SK-N-SH (cell line): ENCODE measurements at regions not wholly inside any gene's neighbourhood (a gene's known extent, or its start where the extent isn't known, plus 50 kb on each side); places are given as distances from the start of the nearest gene placed in this dataset.

Experiments
- CTCF ChIA-PET: fragments of 300-600, 350-600 bp; formaldehyde crosslinking; extraction: SDS; loops from one replicate; lab custom pipeline; 2021; lab: Yijun Ruan, JAX
- POLR2A ChIA-PET: fragments of 350-600 bp; sonication (Branson Sonifier 250); formaldehyde crosslinking; extraction: SDS; loops from one replicate; lab custom pipeline; 2020; ENCODE audit warnings: antibody characterized with exemption, inconsistent platforms; lab: Yijun Ruan, JAX
- DNase-seq: peaks from one replicate; pipeline ENCODE4 v3.0.0; 2012
- H2AFZ ChIP-seq: fragments of 200-600 bp; sonication (generic); 2 replicates; pipeline ENCODE4 v1.8.1; 2016; ENCODE audit warnings: antibody characterized with exemption, mild to moderate bottlenecking, low read depth
- H3F3A ChIP-seq: fragments of 200-600 bp; sonication (generic); replicated peaks from 2 replicates; pipeline ENCODE3; 2016; ENCODE audit warnings: antibody characterized with exemption, mild to moderate bottlenecking; ENCODE audit not compliant: insufficient read depth
- H3K27ac ChIP-seq, 2 experiments: fragments of 200-500 bp in 1 of 2; fragments of 200-600 bp in 1 of 2; sonication (Bioruptor generic) in 1 of 2; sonication (generic), shearing (Covaris generic) in 1 of 2; 2 replicates each; pipeline versions ENCODE4 v1.5.1 to v1.6.1; 2014 to 2016; ENCODE audit warnings: low read depth in 2 of 2, inconsistent platforms in 1 of 2, low read length in 1 of 2, mild to moderate bottlenecking in 1 of 2, mixed read lengths in 1 of 2
- H3K27me3 ChIP-seq: fragments of 200-600 bp; sonication (generic), shearing (Covaris generic); 2 replicates; pipeline ENCODE4 v1.6.1; 2016; ENCODE audit warnings: mixed run types; ENCODE audit not compliant: insufficient read depth
- H3K36me3 ChIP-seq, 2 experiments: fragments of 200-500 bp in 1 of 2; fragments of 200-600 bp in 1 of 2; sonication (Bioruptor generic) in 1 of 2; sonication (generic) in 1 of 2; replicated peaks in 1 of 2; 2 replicates each; pipeline versions ENCODE3 to v1.5.1; 2014 to 2016; ENCODE audit warnings: low read length in 1 of 2, mild to moderate bottlenecking in 1 of 2; ENCODE audit not compliant: insufficient read depth in 2 of 2, control insufficient read depth in 1 of 2
- H3K4me1 ChIP-seq, 2 experiments: fragments of 200-500 bp in 1 of 2; fragments of 200-600 bp in 1 of 2; sonication (Bioruptor generic) in 1 of 2; sonication (generic), shearing (Covaris generic) in 1 of 2; 2 replicates each; pipeline versions ENCODE4 v1.5.1 to v1.6.1; 2014 to 2016; ENCODE audit warnings: low read depth in 1 of 2, low read length in 1 of 2, mixed run types in 1 of 2; ENCODE audit not compliant: insufficient read depth in 2 of 2, control insufficient read depth in 1 of 2
- H3K4me2 ChIP-seq: fragments of 200-600 bp; sonication (generic), shearing (Covaris generic); 2 replicates; pipeline ENCODE4 v1.6.1; 2017; ENCODE audit warnings: mixed run types
- H3K4me3 ChIP-seq, 2 experiments: fragments of 200-500 bp in 1 of 2; fragments of 200-600 bp in 1 of 2; sonication (Bioruptor generic) in 1 of 2; sonication (generic), shearing (Covaris generic) in 1 of 2; 2 replicates each; pipeline versions ENCODE4 v1.5.1 to v1.8.1; 2014 to 2016; ENCODE audit warnings: low read depth in 2 of 2, inconsistent platforms in 1 of 2, low read length in 1 of 2, mild to moderate bottlenecking in 1 of 2, mixed read lengths in 1 of 2, moderate library complexity in 1 of 2
- H3K79me2 ChIP-seq: fragments of 200-600 bp; sonication (generic); 2 replicates; pipeline ENCODE4 v1.8.1; 2017; ENCODE audit warnings: mild to moderate bottlenecking; ENCODE audit not compliant: insufficient read depth
- H3K9ac ChIP-seq: fragments of 200-600 bp; sonication (generic); 2 replicates; pipeline ENCODE4 v1.6.1; 2017; ENCODE audit warnings: mixed run types
- H3K9me2 ChIP-seq: fragments of 200-600 bp; sonication (generic); 2 replicates; pipeline ENCODE4 v1.6.1; 2017; ENCODE audit warnings: mixed run types
- H3K9me3 ChIP-seq: fragments of 200-600 bp; sonication (generic); 2 replicates; pipeline ENCODE4 v1.6.1; 2017; ENCODE audit warnings: mixed run types, mild to moderate bottlenecking, moderate library complexity
- H4K20me1 ChIP-seq: fragments of 200-600 bp; sonication (generic); 2 replicates; pipeline ENCODE4 v1.6.1; 2017; ENCODE audit warnings: mild to moderate bottlenecking, mixed run types; ENCODE audit not compliant: insufficient read depth
- CHD2 ChIP-seq: fragments of 150-350 bp; IDR thresholded peaks from 2 replicates; pipeline ENCODE4 v1.6.1; 2018; ENCODE audit warnings: low read length; ENCODE audit not compliant: partially characterized antibody
- FOSL2 ChIP-seq: IDR thresholded peaks from 2 replicates; pipeline ENCODE4 v1.4.0; 2012; ENCODE audit warnings: low read depth, mild to moderate bottlenecking, moderate library complexity, borderline replicate concordance
- FOXJ3 ChIP-seq: sonication (generic); formaldehyde crosslinking; IDR thresholded peaks from 2 replicates; pipeline ENCODE4 v1.5.1; 2020; ENCODE audit warnings: mild to moderate bottlenecking, missing genetic modification reagents
- FOXM1 ChIP-seq: IDR thresholded peaks from 2 replicates; pipeline ENCODE4 v1.4.0; 2012; ENCODE audit warnings: low read depth, mild to moderate bottlenecking
- GATA2 ChIP-seq: sonication (generic); formaldehyde crosslinking; IDR thresholded peaks from 2 replicates; pipeline ENCODE4 v1.5.0; 2020; ENCODE audit warnings: mild to moderate bottlenecking, missing genetic modification reagents
- JUND ChIP-seq: IDR thresholded peaks from 2 replicates; pipeline ENCODE4 v1.4.0; 2012
- MXI1 ChIP-seq: IDR thresholded peaks from 2 replicates; pipeline ENCODE4 v1.6.1; 2012; ENCODE audit warnings: mild to moderate bottlenecking, low read depth, low read length, improper control_type of control experiment
- NFIC ChIP-seq: IDR thresholded peaks from 2 replicates; pipeline ENCODE4 v1.4.0; 2012; ENCODE audit warnings: borderline replicate concordance
- PBX3 ChIP-seq: IDR thresholded peaks from 2 replicates; pipeline ENCODE4; 2012
- RFX5 ChIP-seq: IDR thresholded peaks from 2 replicates; pipeline ENCODE4 v1.6.1; 2012; ENCODE audit warnings: mild to moderate bottlenecking, improper control_type of control experiment, low read length
- RXRA ChIP-seq: IDR thresholded peaks from 2 replicates; pipeline ENCODE4 v1.4.0; 2012; ENCODE audit warnings: low read depth, mild to moderate bottlenecking, borderline replicate concordance
- SIN3A ChIP-seq: IDR thresholded peaks from 2 replicates; pipeline ENCODE4 v1.6.1; 2012; ENCODE audit warnings: low read depth, mild to moderate bottlenecking, low read length, moderate library complexity, borderline replicate concordance
- SMC3 ChIP-seq: IDR thresholded peaks from 2 replicates; pipeline ENCODE4 v1.6.1; 2012; ENCODE audit warnings: low read depth, low read length, improper control_type of control experiment
- TAF1 ChIP-seq: IDR thresholded peaks from 2 replicates; pipeline ENCODE4 v1.6.1; 2012; ENCODE audit warnings: low read depth, mild to moderate bottlenecking, low read length, moderate library complexity, borderline replicate concordance
- TEAD4 ChIP-seq: IDR thresholded peaks from 2 replicates; pipeline ENCODE4 v1.4.0; 2012; ENCODE audit warnings: mild to moderate bottlenecking, borderline replicate concordance; ENCODE audit not compliant: insufficient read depth
- USF2 ChIP-seq: fragments of 150-350 bp; IDR thresholded peaks from 2 replicates; pipeline ENCODE4 v1.6.1; 2017; ENCODE audit warnings: antibody characterized with exemption, low read length, low read depth, borderline replicate concordance
- YY1 ChIP-seq: IDR thresholded peaks from 2 replicates; pipeline ENCODE4 v1.4.0; 2012; ENCODE audit warnings: low read depth, mild to moderate bottlenecking
- ZBTB33 ChIP-seq: IDR thresholded peaks from 2 replicates; pipeline ENCODE4 v1.4.0; 2012; ENCODE audit warnings: low read depth, borderline replicate concordance
- WGBS: methylation state at CpG from one replicate; pipeline ENCODE4 v1.1.6; 2017; ENCODE audit warnings: low lambda C conversion rate; 5-methylcytosine and 5-hydroxymethylcytosine counted together
- TF ChIP-seq, protein P1 (sequence below): IDR thresholded peaks from 2 replicates; pipeline ENCODE4 v1.4.0; 2012; ENCODE audit warnings: low read depth
- TF ChIP-seq, protein P2 (sequence below): fragments of 150-350 bp; IDR thresholded peaks from 2 replicates; pipeline ENCODE4 v1.6.1; 2016; ENCODE audit warnings: mild to moderate bottlenecking, low read depth, low read length

DNA sequence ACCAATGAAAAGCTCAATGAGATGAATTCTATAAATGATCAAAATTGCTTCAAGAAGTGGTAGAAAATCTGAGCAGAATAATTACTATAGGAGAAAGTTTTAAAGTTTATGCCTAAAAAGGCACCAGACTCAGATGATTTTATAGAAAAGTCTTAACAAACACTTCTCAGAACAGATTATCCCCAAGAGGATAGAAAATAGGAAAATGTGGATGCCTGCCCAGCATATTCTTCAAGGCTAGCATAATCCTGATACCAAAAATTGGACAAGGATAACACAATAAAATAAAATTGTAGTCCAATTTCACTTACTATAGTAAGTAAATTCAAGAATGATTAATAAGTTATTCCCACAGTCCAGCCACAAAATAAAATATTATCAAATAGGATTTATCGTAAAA is 397.0 kb downstream of the NR2F1-AS1 start:
- TF ChIP-seq YY1 (no peak), MXI1 (no peak), TEAD4 (no peak), JUND (no peak), PBX3 (no peak), SMC3 (no peak), NFIC (no peak), CHD2 (no peak), ZBTB33 (no peak), RXRA (no peak), USF2 (no peak)
- TF ChIP-seq, protein P1, sequence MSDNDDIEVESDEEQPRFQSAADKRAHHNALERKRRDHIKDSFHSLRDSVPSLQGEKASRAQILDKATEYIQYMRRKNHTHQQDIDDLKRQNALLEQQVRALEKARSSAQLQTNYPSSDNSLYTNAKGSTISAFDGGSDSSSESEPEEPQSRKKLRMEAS, result no peak
- Histone ChIP-seq H3K9me3 (peaks cover 6% of the 10 kb centered on the region; the same call in 1 of the 2 replicates), H3K79me2 (no peaks in the 10 kb centered on the region), H3K4me2 (no peak overlapping the region), H3K9ac (no peak overlapping the region), H2AFZ (no peak overlapping the region), H3K27ac (no peak overlapping the region), H3K4me3 (no peak overlapping the region), H3K36me3 (peaks cover 0 to 3% of the 10 kb centered on the region in 2 experiments), H3K9me2 (no peaks in the 10 kb centered on the region), H4K20me1 (no peaks in the 10 kb centered on the region), H3F3A (peaks cover 20% of the 10 kb centered on the region), H3K4me1 (peaks cover 0 to under 1% of the 10 kb centered on the region in 2 experiments; a peak in 1 of 4 replicates), H3K27me3 (no peaks in the 10 kb centered on the region)
- POLR2A ChIA-PET, result no interaction called here
- no peak for DNase-seq
- WGBS, result 100% methylated on average over 1 of the region's 1 CpG
- CTCF ChIA-PET, result no interaction called here

GRCh38 chr5:93179466-93179865 is 401.6 kb downstream of the NR2F1-AS1 start:
- H3K9me2 ChIP-seq, result no peaks in the 10 kb centered on the region
- H3K79me2 ChIP-seq, result no peaks in the 10 kb centered on the region
- 55% methylated on average over 1 of the region's 1 CpG for WGBS
- no peak overlapping the region for H3K9ac ChIP-seq
- no peak overlapping the region for H2AFZ ChIP-seq
- no peak overlapping the region for H3K4me3 ChIP-seq
- no peak overlapping the region for H3K4me2 ChIP-seq
- peaks cover 0 to 3% of the 10 kb centered on the region in 2 experiments for H3K36me3 ChIP-seq
- H3K27me3 ChIP-seq, result no peaks in the 10 kb centered on the region
- ChIA-PET CTCF (no interaction called here), POLR2A (no interaction called here)
- no peak for DNase-seq
- H3K9me3 ChIP-seq, result peaks cover 6% of the 10 kb centered on the region; the same call in 1 of the 2 replicates
- no peaks in the 10 kb centered on the region for H4K20me1 ChIP-seq
- no peak overlapping the region for H3K27ac ChIP-seq
- H3F3A ChIP-seq, result no peaks in the 10 kb centered on the region
- no peaks in the 10 kb centered on the region; a peak in 1 of 4 replicates for H3K4me1 ChIP-seq
- TF ChIP-seq TAF1 (no peak), ZBTB33 (no peak), GATA2 (no peak), FOSL2 (no peak), RFX5 (no peak), YY1 (no peak), FOXJ3 (no peak), PBX3 (no peak), SIN3A (no peak), FOXM1 (no peak)
- TF ChIP-seq, protein P2, sequence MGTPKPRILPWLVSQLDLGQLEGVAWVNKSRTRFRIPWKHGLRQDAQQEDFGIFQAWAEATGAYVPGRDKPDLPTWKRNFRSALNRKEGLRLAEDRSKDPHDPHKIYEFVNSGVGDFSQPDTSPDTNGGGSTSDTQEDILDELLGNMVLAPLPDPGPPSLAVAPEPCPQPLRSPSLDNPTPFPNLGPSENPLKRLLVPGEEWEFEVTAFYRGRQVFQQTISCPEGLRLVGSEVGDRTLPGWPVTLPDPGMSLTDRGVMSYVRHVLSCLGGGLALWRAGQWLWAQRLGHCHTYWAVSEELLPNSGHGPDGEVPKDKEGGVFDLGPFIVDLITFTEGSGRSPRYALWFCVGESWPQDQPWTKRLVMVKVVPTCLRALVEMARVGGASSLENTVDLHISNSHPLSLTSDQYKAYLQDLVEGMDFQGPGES, result no peak
